Activated CD4-positive, alpha-beta memory T cell treated with anti-CD3 and anti-CD28 coated beads, Interleukin-2, amount 10 ng/mL, durations not matched to agents 7 days and 5 days (primary cell): ENCODE measurements at regions not wholly inside any gene's neighbourhood (a gene's known extent, or its start where the extent isn't known, plus 50 kb on each side); places are given as distances from the start of the nearest gene placed in this dataset.

Experiments used
- CTCF ChIA-PET: fragments of 350-600 bp; sonication (Branson Sonifier 250); formaldehyde crosslinking; loops from one replicate; lab custom pipeline; 2021; ENCODE audit warnings: antibody characterized with exemption, inconsistent platforms; lab: Charles Lee
- POLR2A ChIA-PET: fragments of 350-600 bp; sonication (Branson Sonifier 250); formaldehyde crosslinking; loops from one replicate; lab custom pipeline; 2021; ENCODE audit warnings: antibody characterized with exemption; lab: Charles Lee
- DNase-seq: peaks from one replicate; pipeline ENCODE4 v3.0.0-alpha.2; 2020
- H3K27ac Mint-ChIP-seq: one replicate; pipeline ENCODE4 v1.8.0; 2021; ENCODE audit warnings: mild to moderate bottlenecking, mixed read lengths
- H3K27me3 Mint-ChIP-seq: one replicate; pipeline ENCODE4 v1.8.0; 2021; ENCODE audit warnings: mixed read lengths
- H3K36me3 Mint-ChIP-seq: one replicate; pipeline ENCODE4 v1.8.0; 2021; ENCODE audit warnings: low read depth, mixed read lengths
- H3K4me1 Mint-ChIP-seq: one replicate; pipeline ENCODE4 v1.8.0; 2021; ENCODE audit warnings: mixed read lengths
- H3K4me3 Mint-ChIP-seq: one replicate; pipeline ENCODE4 v1.8.0; 2021; ENCODE audit warnings: mild to moderate bottlenecking, mixed read lengths
- H3K9me3 Mint-ChIP-seq: one replicate; pipeline ENCODE4 v1.8.0; 2021; ENCODE audit warnings: mixed read lengths

DNA sequence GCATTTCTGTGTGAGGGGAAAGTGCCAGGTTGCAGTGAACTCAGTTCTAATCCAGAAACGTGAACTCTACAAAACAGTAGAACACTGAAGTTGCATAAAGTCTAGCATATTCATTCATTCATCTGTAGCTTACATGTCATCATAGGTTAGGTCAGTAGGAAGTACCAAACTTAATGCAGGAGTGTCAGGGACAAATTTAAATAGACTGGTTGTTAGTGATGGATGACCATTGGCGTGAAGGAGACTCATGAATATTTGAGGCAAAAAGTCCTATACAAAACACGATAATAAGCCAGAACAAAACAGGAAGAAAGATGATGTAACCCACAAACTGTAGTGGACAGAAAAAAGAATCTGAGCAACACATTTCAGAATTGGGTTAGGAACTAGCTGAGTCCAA, 592.8 kb upstream of the PCDH10 start:
- ChIA-PET POLR2A (no interaction called here), CTCF (no interaction called here)
- Mint-ChIP-seq H3K4me3 (no peak overlapping the region), H3K9me3 (peaks cover 3% of the 10 kb centered on the region), H3K4me1 (no peaks in the 10 kb centered on the region), H3K27me3 (no peaks in the 10 kb centered on the region), H3K36me3 (no peaks in the 10 kb centered on the region), H3K27ac (no peak overlapping the region)
- DNase-seq, result no peak

DNA sequence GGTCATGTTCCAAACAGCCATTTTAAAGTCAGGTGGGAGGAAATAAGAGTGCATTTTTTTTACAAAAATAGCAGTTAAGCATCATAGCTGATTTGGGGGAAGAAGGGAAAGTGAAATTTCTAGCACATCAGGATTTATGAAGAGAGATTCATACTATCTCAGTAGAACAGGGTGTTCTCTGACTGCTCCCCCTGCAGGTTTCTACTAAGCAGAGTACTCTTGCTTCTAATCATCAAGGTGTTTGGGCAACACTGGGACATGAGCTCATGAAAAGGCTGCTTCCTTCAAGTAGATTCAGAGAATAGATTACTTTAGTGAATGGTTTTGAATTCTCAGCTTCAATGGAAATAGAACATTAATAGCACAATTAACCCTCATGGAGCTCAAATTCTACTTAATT, 591.4 kb upstream of the PCDH10 start:
- no peaks in the 10 kb centered on the region for H3K27me3 Mint-ChIP-seq
- DNase-seq, result no peak
- H3K36me3 Mint-ChIP-seq, result no peaks in the 10 kb centered on the region
- peaks cover 3% of the 10 kb centered on the region for H3K9me3 Mint-ChIP-seq
- ChIA-PET CTCF (no interaction called here), POLR2A (no interaction called here)
- no peaks in the 10 kb centered on the region for H3K4me1 Mint-ChIP-seq
- no peak overlapping the region for H3K4me3 Mint-ChIP-seq
- H3K27ac Mint-ChIP-seq, result no peak overlapping the region

DNA sequence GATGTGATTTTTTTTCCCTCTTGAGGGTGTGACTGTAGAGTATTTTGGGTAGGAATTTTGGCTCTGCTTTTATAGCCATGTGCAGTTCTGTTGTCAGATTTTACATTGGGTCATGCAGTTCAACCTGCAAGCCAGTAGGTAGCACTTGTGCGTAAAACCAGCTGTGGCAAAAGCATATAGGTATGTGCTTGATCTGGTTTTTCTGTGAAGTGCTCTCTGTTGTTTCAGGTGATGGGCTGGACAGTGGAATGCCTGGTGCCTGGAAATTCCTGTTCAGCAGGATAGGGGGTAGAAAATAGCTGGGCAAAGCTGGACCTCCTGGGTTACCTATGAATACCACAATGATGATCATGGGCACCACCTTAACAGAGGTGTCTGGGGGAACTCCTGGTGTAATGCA, 584.2 kb upstream of the PCDH10 start:
- peaks cover 5% of the 10 kb centered on the region for H3K9me3 Mint-ChIP-seq
- H3K27ac Mint-ChIP-seq, result no peak overlapping the region
- no peak for DNase-seq
- no peak overlapping the region for H3K4me3 Mint-ChIP-seq
- ChIA-PET CTCF (no interaction called here), POLR2A (no interaction called here)
- no peaks in the 10 kb centered on the region for H3K36me3 Mint-ChIP-seq
- no peaks in the 10 kb centered on the region for H3K27me3 Mint-ChIP-seq
- H3K4me1 Mint-ChIP-seq, result no peaks in the 10 kb centered on the region

DNA sequence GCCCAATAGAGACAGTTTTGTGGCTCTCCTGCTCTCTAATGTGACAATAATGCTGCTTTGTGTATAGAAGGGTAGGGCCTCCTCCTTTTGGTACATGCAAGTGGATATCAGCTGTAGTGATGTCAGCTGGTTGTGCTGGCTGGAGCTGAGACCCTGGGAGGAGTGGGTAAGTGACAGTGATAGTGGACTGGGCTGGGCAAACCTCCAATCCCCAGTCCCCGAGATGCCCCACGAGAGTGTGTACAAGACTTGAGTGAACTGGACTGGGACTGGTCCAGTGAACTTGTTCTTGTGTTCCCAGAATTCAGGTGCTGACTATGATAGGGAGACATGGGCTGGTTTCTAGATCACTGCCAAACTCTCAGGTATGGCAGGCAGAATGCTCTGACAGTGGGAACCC, 583.6 kb upstream of the PCDH10 start:
- H3K4me1 Mint-ChIP-seq, result no peaks in the 10 kb centered on the region
- H3K9me3 Mint-ChIP-seq, result peaks cover 5% of the 10 kb centered on the region
- DNase-seq, result no peak
- H3K27me3 Mint-ChIP-seq, result no peaks in the 10 kb centered on the region
- H3K4me3 Mint-ChIP-seq, result no peak overlapping the region
- CTCF ChIA-PET, result no interaction called here
- H3K27ac Mint-ChIP-seq, result no peak overlapping the region
- POLR2A ChIA-PET, result no interaction called here
- H3K36me3 Mint-ChIP-seq, result no peaks in the 10 kb centered on the region

DNA sequence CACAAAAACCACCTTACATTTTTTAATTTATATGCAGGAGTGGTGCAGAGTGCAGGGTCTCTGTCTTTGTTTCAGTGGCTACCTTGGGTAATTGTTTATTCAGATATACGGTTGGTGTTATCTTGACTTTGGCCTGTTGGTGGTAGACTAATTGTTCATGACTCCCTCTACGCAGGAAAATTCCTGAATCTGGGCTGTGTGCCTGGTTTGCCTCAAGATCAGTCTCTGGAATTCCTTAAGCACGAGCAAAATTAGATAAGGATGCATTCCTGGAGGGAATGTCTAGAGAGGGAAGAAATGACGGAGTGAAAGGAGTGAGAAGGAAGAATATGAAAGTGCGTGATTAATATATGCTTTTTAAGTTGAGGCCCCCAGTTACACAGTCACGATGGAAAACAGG, 576.9 kb upstream of the PCDH10 start:
- Mint-ChIP-seq H3K4me3 (no peak overlapping the region), H3K27me3 (no peaks in the 10 kb centered on the region), H3K27ac (no peak overlapping the region), H3K36me3 (no peaks in the 10 kb centered on the region), H3K9me3 (peaks cover 11% of the 10 kb centered on the region), H3K4me1 (no peaks in the 10 kb centered on the region)
- ChIA-PET POLR2A (no interaction called here), CTCF (no interaction called here)
- no peak for DNase-seq

DNA sequence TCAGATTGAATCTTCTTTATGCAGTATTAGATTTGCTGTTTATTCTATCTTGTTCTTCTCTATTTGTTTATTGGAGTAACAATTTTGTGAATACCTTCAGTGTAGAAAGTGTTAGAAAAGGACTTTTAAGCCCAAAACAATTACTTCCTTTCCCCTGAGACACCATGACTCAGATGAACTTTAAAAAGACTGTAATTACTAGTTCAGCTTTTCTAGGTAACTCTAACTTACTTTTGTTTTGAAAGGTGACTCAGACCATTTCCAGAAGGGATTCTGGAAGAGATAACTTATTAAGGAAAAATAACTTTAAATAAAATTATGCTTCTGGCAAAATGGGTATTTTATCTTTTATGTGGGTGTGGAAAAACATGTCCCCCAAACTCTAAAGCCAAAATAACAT, 561.5 kb upstream of the PCDH10 start:
- H3K36me3 Mint-ChIP-seq, result no peaks in the 10 kb centered on the region
- H3K27ac Mint-ChIP-seq, result no peak overlapping the region
- no peaks in the 10 kb centered on the region for H3K4me1 Mint-ChIP-seq
- ChIA-PET CTCF (no interaction called here), POLR2A (no interaction called here)
- peaks cover 8% of the 10 kb centered on the region for H3K9me3 Mint-ChIP-seq
- no peak overlapping the region for H3K4me3 Mint-ChIP-seq
- DNase-seq, result no peak
- H3K27me3 Mint-ChIP-seq, result no peaks in the 10 kb centered on the region

DNA sequence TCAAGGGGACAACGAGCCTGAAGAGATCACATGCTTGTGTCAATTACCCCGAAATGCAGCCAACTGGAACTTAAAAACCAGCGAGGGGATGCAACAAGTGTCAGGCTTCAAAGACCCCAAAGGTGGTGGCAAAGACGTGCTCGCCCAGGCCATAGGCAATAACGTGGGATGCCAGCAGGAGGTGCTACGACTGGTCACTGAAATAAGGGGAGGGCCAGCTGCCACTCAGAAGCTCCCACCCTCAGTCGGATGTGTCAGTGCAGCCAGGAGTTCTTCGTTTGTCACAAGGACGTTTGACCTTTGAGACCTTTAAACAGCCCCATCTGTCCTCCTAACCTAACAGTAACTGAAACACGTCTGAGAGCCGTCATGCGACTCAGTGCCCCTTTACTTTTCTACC, 556.8 kb upstream of the PCDH10 start:
- Mint-ChIP-seq H3K36me3 (no peaks in the 10 kb centered on the region), H3K4me1 (no peaks in the 10 kb centered on the region), H3K4me3 (no peak overlapping the region), H3K27me3 (no peaks in the 10 kb centered on the region), H3K27ac (no peak overlapping the region), H3K9me3 (peaks cover 9% of the 10 kb centered on the region)
- CTCF ChIA-PET, result no interaction called here
- no peak for DNase-seq
- POLR2A ChIA-PET, result no interaction called here

DNA sequence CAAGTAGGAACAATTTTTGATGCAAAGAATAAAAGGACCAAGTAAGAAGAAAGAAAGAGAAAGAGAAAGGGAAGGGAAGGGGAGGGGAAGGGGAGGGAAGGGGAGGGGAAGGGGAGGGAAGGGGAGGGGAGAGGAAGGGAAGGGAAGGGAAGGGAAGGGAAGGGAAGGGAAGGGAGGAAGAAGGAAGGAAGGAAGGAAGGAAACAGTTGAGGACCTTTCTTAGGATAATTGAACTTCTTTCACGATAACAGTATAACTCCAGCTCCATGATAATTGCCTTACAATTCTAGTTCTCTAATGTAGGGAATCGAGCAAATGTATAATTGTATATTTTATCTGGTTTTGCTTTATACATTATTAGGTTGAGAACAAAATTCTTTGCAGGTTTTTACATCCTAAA, 556.2 kb upstream of the PCDH10 start:
- no peaks in the 10 kb centered on the region for H3K36me3 Mint-ChIP-seq
- H3K4me3 Mint-ChIP-seq, result no peak overlapping the region
- ChIA-PET CTCF (no interaction called here), POLR2A (no interaction called here)
- no peaks in the 10 kb centered on the region for H3K4me1 Mint-ChIP-seq
- H3K27ac Mint-ChIP-seq, result no peak overlapping the region
- no peaks in the 10 kb centered on the region for H3K27me3 Mint-ChIP-seq
- DNase-seq, result no peak
- peaks cover 9% of the 10 kb centered on the region for H3K9me3 Mint-ChIP-seq

DNA sequence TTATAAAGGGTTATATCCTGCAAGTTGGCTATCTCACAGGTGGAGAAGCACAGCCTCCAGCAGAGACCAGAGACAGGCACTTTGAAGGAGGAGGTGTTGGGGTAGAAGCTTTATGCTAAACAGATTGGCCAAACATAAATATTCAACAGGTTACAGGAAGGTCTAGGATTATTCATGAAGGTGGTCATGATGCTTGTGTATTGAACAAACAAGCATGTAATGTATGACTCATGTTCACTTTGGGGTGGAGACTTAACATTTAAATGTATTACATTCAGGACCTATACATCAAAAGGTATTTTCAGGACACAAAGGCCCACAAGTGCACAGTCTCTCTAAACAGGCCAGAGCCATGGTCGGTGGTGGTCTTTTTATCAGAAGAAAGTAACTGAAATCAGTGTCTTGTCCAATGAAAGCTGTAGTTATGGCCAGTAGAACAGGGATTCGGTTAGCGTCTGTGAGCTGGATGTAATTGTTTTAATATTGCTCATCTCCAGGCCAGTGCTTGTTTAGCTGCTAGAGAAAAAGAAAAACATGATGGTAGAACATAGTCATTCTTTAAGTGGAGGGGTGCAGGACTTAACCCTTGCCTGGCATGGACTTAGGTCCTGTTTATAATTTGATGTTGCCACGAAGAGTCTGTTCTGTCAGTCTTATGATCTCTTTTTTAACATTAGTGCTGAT, 555.2 kb upstream of the PCDH10 start:
- peaks cover 9% of the 10 kb centered on the region for H3K9me3 Mint-ChIP-seq
- H3K27me3 Mint-ChIP-seq, result no peaks in the 10 kb centered on the region
- POLR2A ChIA-PET, result no interaction called here
- H3K4me1 Mint-ChIP-seq, result no peaks in the 10 kb centered on the region
- no peak for DNase-seq
- no peak overlapping the region for H3K27ac Mint-ChIP-seq
- CTCF ChIA-PET, result no interaction called here
- H3K4me3 Mint-ChIP-seq, result no peak overlapping the region
- no peaks in the 10 kb centered on the region for H3K36me3 Mint-ChIP-seq

DNA sequence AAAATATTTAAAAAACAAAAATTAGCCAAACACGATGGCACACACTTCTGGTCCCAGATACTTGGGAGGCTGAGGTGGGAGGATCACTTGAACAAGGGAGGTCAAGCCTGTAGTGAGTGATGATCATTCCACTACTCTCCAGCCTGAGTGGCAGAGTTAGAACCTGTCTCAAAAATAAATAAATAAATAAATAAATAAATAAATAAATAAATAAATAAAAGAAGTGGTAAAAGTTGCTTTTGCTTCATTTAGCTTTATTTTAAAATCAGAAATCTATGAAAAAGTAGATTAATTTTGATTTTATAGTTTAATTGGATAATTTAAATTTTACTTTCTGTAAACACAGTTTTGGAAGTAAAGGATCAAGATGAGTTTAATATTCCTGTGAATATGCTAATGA, 552.9 kb upstream of the PCDH10 start:
- Mint-ChIP-seq H3K9me3 (peaks cover 6% of the 10 kb centered on the region), H3K4me3 (no peak overlapping the region), H3K27me3 (no peaks in the 10 kb centered on the region), H3K36me3 (no peaks in the 10 kb centered on the region), H3K4me1 (no peaks in the 10 kb centered on the region), H3K27ac (no peak overlapping the region)
- DNase-seq, result no peak
- POLR2A ChIA-PET, result no interaction called here
- CTCF ChIA-PET, result no interaction called here

DNA sequence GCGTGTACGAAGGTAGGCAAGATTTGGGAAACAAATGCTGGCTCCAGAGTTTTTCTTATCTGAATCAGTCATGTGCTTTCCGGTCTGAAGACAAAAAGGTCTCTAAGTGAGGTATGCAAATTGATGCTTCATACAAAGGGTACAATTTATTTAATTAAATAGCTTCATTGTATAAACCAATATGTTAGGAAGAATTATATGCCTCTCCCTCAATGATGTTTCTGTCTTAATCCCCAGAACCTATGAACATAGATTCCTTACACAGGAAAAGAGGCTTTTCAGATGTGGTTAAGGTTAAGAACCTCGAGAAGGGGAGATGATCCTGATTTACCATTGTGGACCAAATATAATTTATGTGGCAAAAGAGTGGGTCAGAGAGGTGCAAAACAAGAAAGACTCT, 543.5 kb upstream of the PCDH10 start:
- Mint-ChIP-seq H3K27me3 (no peaks in the 10 kb centered on the region), H3K27ac (no peak overlapping the region), H3K4me1 (no peaks in the 10 kb centered on the region), H3K36me3 (no peaks in the 10 kb centered on the region), H3K4me3 (no peak overlapping the region), H3K9me3 (peaks cover 12% of the 10 kb centered on the region)
- no peak for DNase-seq
- POLR2A ChIA-PET, result no interaction called here
- CTCF ChIA-PET, result no interaction called here

DNA sequence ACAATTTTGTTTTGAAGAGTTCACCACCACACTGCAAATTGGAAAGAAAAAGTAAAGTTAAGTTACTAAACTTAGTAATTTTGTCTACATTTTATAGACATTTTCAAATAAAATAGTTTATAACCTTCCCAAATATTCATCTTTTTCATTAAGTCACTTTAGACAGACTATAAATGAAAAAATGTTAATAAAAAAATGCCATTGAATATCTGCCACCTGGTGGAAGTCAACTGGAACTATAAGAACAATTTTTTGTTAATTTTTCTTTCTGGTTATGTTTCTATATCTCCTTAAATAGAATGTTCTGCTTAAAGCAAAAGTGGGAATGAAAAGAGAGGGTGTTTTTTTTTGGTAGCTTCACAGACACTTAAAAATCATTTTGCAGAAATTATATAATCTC, 534.4 kb upstream of the PCDH10 start:
- Mint-ChIP-seq H3K27me3 (no peaks in the 10 kb centered on the region), H3K27ac (no peak overlapping the region), H3K4me3 (no peak overlapping the region), H3K4me1 (no peaks in the 10 kb centered on the region), H3K9me3 (peaks cover 13% of the 10 kb centered on the region), H3K36me3 (no peaks in the 10 kb centered on the region)
- DNase-seq, result no peak
- ChIA-PET POLR2A (no interaction called here), CTCF (no interaction called here)

DNA sequence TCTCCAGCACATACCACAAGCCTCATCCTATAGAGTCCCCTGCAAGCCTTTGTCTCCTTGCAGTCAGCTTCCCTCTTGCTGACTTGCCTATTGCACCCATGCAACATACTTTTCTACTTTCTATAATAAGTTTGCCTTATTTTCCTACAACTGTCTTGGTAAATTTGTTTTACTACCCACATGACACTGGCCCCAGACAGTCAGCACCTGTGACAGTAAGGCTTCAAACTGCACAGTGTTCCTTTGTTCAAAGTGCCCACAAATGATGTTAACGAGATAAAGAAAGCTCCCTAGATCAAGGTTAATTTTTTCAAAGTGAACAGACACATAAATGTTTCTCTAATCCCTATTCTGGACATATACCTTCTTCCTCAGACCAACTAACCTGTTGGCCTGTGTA, 529.1 kb upstream of the PCDH10 start:
- ChIA-PET POLR2A (no interaction called here), CTCF (no interaction called here)
- H3K4me3 Mint-ChIP-seq, result no peak overlapping the region
- H3K9me3 Mint-ChIP-seq, result peaks cover 16% of the 10 kb centered on the region
- H3K4me1 Mint-ChIP-seq, result no peaks in the 10 kb centered on the region
- DNase-seq, result no peak
- H3K27me3 Mint-ChIP-seq, result no peaks in the 10 kb centered on the region
- H3K27ac Mint-ChIP-seq, result no peak overlapping the region
- no peaks in the 10 kb centered on the region for H3K36me3 Mint-ChIP-seq

DNA sequence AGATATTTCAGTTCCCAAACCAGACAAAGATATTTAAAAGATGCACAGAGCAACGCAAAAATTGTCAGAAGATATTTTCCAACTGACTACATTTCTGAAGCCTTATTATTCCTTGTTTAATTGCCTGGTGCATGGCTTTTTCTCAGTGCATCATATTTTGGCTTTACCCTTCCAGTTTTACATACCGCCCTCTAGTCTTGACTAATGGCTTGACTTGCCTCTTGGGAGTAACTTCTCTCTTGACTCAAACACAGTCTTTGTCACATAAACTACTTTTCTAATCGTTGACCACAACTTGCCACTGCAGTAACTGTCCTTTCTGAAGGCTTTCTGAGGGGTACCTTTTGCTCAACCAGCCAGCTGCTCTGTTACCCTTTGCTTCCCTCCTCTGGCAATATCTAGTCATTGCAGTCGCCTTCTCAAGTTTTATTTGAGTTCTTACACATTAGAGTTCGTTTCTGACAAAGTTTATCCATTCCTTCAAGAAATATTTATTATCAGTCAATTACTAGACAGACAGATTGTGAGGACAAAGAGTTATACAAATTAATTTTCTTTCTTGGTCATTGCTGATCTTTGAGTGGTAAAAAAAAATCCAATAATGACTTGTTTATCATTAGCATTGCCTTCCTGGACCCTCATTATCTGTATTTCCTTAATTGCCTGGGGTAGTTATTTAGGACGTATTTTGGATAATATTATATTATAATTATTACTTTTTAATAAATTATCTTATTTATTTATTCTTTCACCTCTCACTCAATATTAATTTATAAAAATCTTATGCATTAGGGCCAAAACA, 506.9 kb upstream of the PCDH10 start:
- H3K4me3 Mint-ChIP-seq, result no peak overlapping the region
- H3K27ac Mint-ChIP-seq, result no peak overlapping the region
- H3K4me1 Mint-ChIP-seq, result no peaks in the 10 kb centered on the region
- peaks cover 3% of the 10 kb centered on the region for H3K9me3 Mint-ChIP-seq
- POLR2A ChIA-PET, result no interaction called here
- CTCF ChIA-PET, result no interaction called here
- no peaks in the 10 kb centered on the region for H3K27me3 Mint-ChIP-seq
- H3K36me3 Mint-ChIP-seq, result no peaks in the 10 kb centered on the region
- no peak for DNase-seq
